ENCODE measurements at regions not wholly inside any gene's neighbourhood (a gene's known extent, or its start where the extent isn't known, plus 50 kb on each side); places are given as distances from the start of the nearest gene placed in this dataset.

DNA sequence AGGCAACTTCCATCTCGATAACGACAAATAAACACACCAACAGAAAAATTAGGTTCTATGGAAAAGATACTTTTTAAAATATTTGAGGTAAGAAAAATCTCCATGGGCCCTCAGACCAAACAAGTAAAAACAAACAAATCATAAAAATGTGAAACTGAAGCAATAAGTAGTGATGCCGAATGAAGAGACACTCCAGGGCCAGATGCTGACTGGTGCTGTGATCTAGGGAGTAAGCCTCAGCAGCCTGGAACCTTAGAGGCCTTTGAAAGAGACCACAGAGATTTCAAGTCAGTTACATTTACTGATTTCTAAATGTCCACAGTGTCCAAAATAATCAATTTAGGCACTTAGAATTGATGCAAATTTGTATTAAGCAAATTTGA, 1144.7 kb downstream of the CNTNAP5 start:
- intact Hi-C loops (cut with micrococcal nuclease; ENCODE audit: unreplicated experiment) (loop anchor here (10.0 kb wide), 1 partner anchor 75 kb away; no protein-coding TSS in a partner anchor), in situ Hi-C loops (cut with HindIII; ENCODE audit: extremely low pct_ligation_motif_present, low pct_unique_long_range_greater_than_20kb) (no loop called here)
- no peaks in the 10 kb centered on the region for H3K4me1 ChIP-seq (ENCODE audit: insufficient read depth, low read length)
- no peak overlapping the region for H2AFZ ChIP-seq (ENCODE audit: low read length)
- DNase-seq (ENCODE audit: low spot score) (no peak), ATAC-seq (no peak), FAIRE-seq (no peak)
- BruUV-seq (replicated peaks): no TSS peak
- ChIA-PET POLR2A (no interaction called here), CTCF (ENCODE audit: low intra/inter-chr PET ratio, low total read pairs) (no interaction called here)
- H3K27ac ChIP-seq (ENCODE audit: extremely low read length, insufficient read depth, low read length): no peak overlapping the region
- no peak overlapping the region for H3K4me2 ChIP-seq (ENCODE audit: low read depth, low read length)
- no peaks in the 10 kb centered on the region for H4K20me1 ChIP-seq (ENCODE audit: insufficient read depth, low read length)
- H3K4me3 ChIP-seq (replicated peaks in 1 of 3; ENCODE audit: insufficient read depth in 1 of 3, low read depth in 2 of 3, low read length in 3 of 3): no peak overlapping the region
- H3K79me2 ChIP-seq (ENCODE audit: insufficient read depth, low read length): no peaks in the 10 kb centered on the region
- no peaks in the 10 kb centered on the region for H3K27me3 ChIP-seq (ENCODE audit: control insufficient read depth in 1 of 2, insufficient read depth in 2 of 2, low read length in 2 of 2)
- WGBS (ENCODE audit: low lambda C conversion rate): 12% methylated on average over 3 of the region's 3 CpGs
- H3K9me3 ChIP-seq (ENCODE audit: low read length): peaks cover 51% of the 10 kb centered on the region
- no peaks in the 10 kb centered on the region for H3K36me3 ChIP-seq (replicated peaks in 1 of 2; ENCODE audit: control insufficient read depth in 1 of 2, insufficient read depth in 2 of 2, low read length in 2 of 2)
- no peak overlapping the region for H3K9ac ChIP-seq (ENCODE audit: insufficient read depth, low read depth, low read length)
- no peak for TF ChIP-seq ZNF768 (CRISPR knock-in tag; IDR thresholded peaks at IDR 0.05)
- TF ChIP-seq JUN (CRISPR knock-in tag; IDR thresholded peaks at IDR 0.05): no peak
- no peak for TF ChIP-seq ZSCAN29 (CRISPR knock-in tag; conservative IDR thresholded peaks at IDR 0.05)
- TF ChIP-seq SKIL (CRISPR knock-in tag; IDR thresholded peaks at IDR 0.05; ENCODE audit: borderline replicate concordance): no peak
- no peak for TF ChIP-seq MAZ (IDR thresholded peaks at IDR 0.05; ENCODE audit: borderline replicate concordance, low read depth, low read length)
- TF ChIP-seq MAZ (CRISPR knock-in tag; IDR thresholded peaks at IDR 0.05; ENCODE audit: low read depth): no peak
- no peak for TF ChIP-seq ZNF446 (CRISPR knock-in tag; IDR thresholded peaks at IDR 0.05)
- TF ChIP-seq MTA3 (CRISPR knock-in tag; IDR thresholded peaks at IDR 0.05): no peak
- TF ChIP-seq FOXM1 (CRISPR knock-in tag; IDR thresholded peaks at IDR 0.05): no peak
- no peak for TF ChIP-seq RXRA (CRISPR knock-in tag; IDR thresholded peaks at IDR 0.05)
- TF ChIP-seq KDM1A (CRISPR knock-in tag; IDR thresholded peaks at IDR 0.05): no peak
- TF ChIP-seq, protein P1, sequence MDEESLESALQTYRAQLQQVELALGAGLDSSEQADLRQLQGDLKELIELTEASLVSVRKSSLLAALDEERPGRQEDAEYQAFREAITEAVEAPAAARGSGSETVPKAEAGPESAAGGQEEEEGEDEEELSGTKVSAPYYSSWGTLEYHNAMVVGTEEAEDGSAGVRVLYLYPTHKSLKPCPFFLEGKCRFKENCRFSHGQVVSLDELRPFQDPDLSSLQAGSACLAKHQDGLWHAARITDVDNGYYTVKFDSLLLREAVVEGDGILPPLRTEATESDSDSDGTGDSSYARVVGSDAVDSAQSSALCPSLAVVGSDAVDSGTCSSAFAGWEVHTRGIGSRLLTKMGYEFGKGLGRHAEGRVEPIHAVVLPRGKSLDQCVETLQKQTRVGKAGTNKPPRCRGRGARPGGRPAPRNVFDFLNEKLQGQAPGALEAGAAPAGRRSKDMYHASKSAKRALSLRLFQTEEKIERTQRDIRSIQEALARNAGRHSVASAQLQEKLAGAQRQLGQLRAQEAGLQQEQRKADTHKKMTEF (CRISPR knock-in tag; IDR thresholded peaks at IDR 0.05): no peak
- no peak for TF ChIP-seq AKAP8 (CRISPR knock-in tag; IDR thresholded peaks at IDR 0.05)
- no peak for TF ChIP-seq NFE2L2 (IDR thresholded peaks at IDR 0.05; ENCODE audit: low read length)
- no peak for TF ChIP-seq PTBP1 (IDR thresholded peaks at IDR 0.05; ENCODE audit: low read depth, low read length, poor library complexity, severe bottlenecking)
- TF ChIP-seq CENPBD1 (CRISPR knock-in tag; IDR thresholded peaks at IDR 0.05; ENCODE audit: borderline replicate concordance, low read depth): no peak
- TF ChIP-seq ZNF678 (CRISPR knock-in tag; IDR thresholded peaks at IDR 0.05): no peak
- TF ChIP-seq ZNF329 (CRISPR knock-in tag; IDR thresholded peaks at IDR 0.05; ENCODE audit: low read depth): no peak
- TF ChIP-seq ZNF451 (CRISPR knock-in tag; IDR thresholded peaks at IDR 0.05): no peak

Measured in HepG2 (cell line).